RWPE1 (cell line): ENCODE measurements at regions not wholly inside any gene's neighbourhood (a gene's known extent, or its start where the extent isn't known, plus 50 kb on each side); places are given as distances from the start of the nearest gene placed in this dataset.

Experiments
- CTCF ChIA-PET: fragments of 350-600 bp; sonication (Branson Sonifier 250); formaldehyde crosslinking; extraction: SDS; loops from one replicate; lab custom pipeline; 2021; lab: Yijun Ruan, JAX
- POLR2A ChIA-PET: fragments of 400-600 bp; formaldehyde crosslinking; extraction: SDS; loops from one replicate; lab custom pipeline; 2020; ENCODE audit warnings: antibody characterized with exemption; ENCODE audit not compliant: low non-redundant PET; lab: Yijun Ruan, JAX
- DNase-seq: peaks from one replicate; pipeline ENCODE4 v3.0.0; 2012; ENCODE audit warnings: low spot score
- H3K27ac ChIP-seq: fragments of 450-650 bp; 2 replicates; pipeline ENCODE4 v1.5.1; 2017
- TF ChIP-seq, protein P1 (sequence below): fragments of 450-650 bp; conservative IDR thresholded peaks from 2 replicates; pipeline ENCODE4 v1.5.1; 2017; ENCODE audit warnings: low read depth, mild to moderate bottlenecking

DNA sequence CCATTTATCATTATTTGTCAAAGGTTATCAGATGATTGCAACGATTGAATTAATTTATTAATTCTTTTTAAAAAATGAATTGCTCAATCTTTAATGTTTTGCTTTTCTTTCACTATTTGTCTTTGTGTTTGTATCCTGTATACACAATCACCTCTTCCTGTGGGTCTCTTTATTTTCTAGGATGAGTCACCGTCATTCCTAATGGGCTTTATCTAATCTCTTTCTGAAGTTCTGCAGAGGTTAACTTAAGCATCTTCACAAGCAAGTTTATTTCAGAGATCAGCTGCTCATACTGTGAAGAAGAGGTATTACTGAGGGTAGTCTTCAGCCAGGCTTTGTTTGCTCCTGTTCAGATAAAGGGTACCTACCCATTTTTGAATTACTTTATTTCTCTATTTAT, 323.9 kb downstream of the NNT start:
- H3K27ac ChIP-seq = no peak overlapping the region
- TF ChIP-seq, protein P1, sequence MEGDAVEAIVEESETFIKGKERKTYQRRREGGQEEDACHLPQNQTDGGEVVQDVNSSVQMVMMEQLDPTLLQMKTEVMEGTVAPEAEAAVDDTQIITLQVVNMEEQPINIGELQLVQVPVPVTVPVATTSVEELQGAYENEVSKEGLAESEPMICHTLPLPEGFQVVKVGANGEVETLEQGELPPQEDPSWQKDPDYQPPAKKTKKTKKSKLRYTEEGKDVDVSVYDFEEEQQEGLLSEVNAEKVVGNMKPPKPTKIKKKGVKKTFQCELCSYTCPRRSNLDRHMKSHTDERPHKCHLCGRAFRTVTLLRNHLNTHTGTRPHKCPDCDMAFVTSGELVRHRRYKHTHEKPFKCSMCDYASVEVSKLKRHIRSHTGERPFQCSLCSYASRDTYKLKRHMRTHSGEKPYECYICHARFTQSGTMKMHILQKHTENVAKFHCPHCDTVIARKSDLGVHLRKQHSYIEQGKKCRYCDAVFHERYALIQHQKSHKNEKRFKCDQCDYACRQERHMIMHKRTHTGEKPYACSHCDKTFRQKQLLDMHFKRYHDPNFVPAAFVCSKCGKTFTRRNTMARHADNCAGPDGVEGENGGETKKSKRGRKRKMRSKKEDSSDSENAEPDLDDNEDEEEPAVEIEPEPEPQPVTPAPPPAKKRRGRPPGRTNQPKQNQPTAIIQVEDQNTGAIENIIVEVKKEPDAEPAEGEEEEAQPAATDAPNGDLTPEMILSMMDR = no peak
- no peak for DNase-seq
- POLR2A ChIA-PET = no interaction called here
- CTCF ChIA-PET = no interaction called here

DNA sequence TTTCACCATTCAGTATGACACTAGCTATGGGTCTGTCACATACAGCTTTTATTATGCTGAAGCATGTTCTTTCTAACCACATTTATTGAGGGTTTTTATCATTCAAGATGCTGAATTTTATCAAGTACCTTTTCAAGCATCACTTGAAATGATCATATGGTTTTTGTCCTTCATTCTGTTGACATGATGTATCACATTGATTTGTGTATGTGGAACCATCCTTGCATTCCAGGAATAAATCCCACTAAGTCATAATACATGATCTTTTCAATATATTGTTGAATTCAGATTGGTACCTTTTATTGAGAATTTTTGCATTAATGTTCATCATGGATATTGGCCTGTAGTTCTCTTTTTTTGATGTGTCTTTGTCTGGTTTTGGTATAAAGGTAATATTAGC, 317.4 kb downstream of the NNT start:
- DNase-seq = no peak
- CTCF ChIA-PET = no interaction called here
- POLR2A ChIA-PET = no interaction called here
- no peak overlapping the region for H3K27ac ChIP-seq
- TF ChIP-seq, protein P1 = no peak

DNA sequence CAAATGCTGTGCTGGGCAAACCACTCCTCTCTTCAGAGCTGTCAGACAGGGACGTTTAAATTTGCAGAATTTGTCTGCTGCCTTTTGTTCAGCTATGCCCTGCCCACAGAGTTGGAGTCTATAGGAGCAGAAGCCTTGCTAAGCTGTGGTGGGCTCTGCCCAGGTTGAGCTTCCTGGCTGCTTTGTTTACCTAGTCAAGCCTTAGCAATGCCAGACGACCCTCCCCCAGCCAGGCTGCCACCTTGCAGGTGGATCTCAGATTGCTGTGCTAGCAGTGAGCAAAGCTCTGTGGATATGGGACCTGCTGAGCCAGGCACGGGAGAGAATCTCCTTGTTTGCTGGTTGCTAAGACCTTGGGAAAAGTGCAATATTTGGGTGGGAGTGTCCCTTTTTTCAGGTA, 314.9 kb downstream of the NNT start:
- no peak for DNase-seq
- TF ChIP-seq, protein P1 = no peak
- H3K27ac ChIP-seq = no peak overlapping the region
- ChIA-PET CTCF (no interaction called here), POLR2A (no interaction called here)

DNA sequence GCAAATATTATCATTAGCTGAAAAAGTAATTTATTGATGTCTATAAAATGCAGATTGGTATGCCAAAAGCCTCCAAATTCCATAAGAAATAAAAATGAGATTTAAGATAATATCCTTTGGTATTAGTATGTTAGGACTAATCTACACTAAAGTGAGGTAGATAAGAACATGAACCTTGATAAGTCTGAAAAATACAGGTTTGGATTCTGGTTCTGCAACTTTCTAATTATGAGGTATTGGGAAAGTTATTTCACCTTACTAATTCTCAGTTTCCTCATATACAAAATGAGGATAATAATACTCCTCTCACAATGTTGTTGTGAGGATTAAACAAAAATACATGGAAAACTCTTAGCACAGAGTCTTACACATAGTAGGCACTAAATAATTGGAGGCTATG, 300.1 kb downstream of the NNT start:
- TF ChIP-seq, protein P1 = no peak
- no peak overlapping the region for H3K27ac ChIP-seq
- ChIA-PET POLR2A (no interaction called here), CTCF (no interaction called here)
- no peak for DNase-seq

DNA sequence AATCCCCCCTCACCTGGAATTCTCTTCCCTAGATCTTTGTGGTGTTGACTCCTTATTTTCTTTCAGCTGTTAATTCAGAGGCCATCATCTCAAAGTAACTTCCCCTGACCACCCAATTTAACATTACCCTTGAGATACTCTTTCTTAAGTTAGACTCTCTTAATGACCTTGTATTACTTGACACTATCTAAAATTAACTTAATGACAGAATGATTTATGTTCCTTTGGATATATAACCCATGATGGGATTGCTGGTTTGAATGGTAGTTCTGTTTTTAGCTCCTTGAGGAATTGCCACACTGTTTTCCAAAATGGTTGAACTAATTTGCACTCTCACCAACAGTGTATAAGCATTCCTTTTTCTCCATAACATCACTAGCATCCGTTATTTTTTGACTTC, 298.0 kb downstream of the NNT start:
- CTCF ChIA-PET = no interaction called here
- POLR2A ChIA-PET = no interaction called here
- no peak for DNase-seq
- no peak overlapping the region for H3K27ac ChIP-seq
- TF ChIP-seq, protein P1 = no peak

DNA sequence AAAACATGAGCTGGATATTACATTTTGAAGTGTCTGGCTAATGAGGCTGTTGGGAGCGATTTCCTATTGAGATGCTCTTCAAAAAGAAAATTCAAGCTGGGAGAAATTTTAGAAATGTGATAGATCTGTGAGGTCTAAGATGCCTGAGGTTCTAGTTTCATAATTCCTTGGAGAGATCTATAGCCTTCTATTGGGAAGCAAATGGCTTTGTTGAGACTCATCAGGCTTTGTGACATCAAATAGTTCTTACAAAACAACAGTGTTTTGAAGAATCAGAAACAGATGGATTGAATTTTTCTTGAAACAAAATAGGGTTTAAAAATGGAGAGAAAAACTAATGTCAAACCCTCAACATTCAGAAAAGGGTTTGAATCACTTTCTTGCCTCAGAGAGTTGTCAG, 292.9 kb downstream of the NNT start:
- POLR2A ChIA-PET = no interaction called here
- TF ChIP-seq, protein P1 = no peak
- CTCF ChIA-PET = no interaction called here
- H3K27ac ChIP-seq = no peak overlapping the region
- no peak for DNase-seq
